ENCODE measurements at regions not wholly inside any gene's neighbourhood (a gene's known extent, or its start where the extent isn't known, plus 50 kb on each side); places are given as distances from the start of the nearest gene placed in this dataset.

GRCh38 chr1:195026792-195027191 lies 1581.4 kb downstream of the KCNT2 start:
- no peak overlapping the region for H3K4me2 ChIP-seq
- no TSS peak for BruUV-seq (replicated peaks)
- no peaks in the 10 kb centered on the region for H3K79me2 ChIP-seq (ENCODE audit: low read depth)
- TF ChIP-seq, protein P1, sequence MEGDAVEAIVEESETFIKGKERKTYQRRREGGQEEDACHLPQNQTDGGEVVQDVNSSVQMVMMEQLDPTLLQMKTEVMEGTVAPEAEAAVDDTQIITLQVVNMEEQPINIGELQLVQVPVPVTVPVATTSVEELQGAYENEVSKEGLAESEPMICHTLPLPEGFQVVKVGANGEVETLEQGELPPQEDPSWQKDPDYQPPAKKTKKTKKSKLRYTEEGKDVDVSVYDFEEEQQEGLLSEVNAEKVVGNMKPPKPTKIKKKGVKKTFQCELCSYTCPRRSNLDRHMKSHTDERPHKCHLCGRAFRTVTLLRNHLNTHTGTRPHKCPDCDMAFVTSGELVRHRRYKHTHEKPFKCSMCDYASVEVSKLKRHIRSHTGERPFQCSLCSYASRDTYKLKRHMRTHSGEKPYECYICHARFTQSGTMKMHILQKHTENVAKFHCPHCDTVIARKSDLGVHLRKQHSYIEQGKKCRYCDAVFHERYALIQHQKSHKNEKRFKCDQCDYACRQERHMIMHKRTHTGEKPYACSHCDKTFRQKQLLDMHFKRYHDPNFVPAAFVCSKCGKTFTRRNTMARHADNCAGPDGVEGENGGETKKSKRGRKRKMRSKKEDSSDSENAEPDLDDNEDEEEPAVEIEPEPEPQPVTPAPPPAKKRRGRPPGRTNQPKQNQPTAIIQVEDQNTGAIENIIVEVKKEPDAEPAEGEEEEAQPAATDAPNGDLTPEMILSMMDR (conservative IDR thresholded peaks at IDR 0.05) = no peak
- intact Hi-C loops (cut with micrococcal nuclease; ENCODE audit: unreplicated experiment) = no loop called here
- H3K9me3 ChIP-seq (ENCODE audit: insufficient read depth, low read depth) = 0 out of 2 replicates have a peak, but pooled peaks cover 6% of the 10 kb centered on the region
- peaks cover 8% of the 10 kb centered on the region; the same call in 1 of the 2 replicates for H3K9me2 ChIP-seq (ENCODE audit: insufficient read depth)
- ChIA-PET CTCF (no interaction called here), POLR2A (ENCODE audit: unreplicated experiment) (no interaction called here)
- no peaks in the 10 kb centered on the region for H3K27me3 ChIP-seq (ENCODE audit: insufficient read depth, low read depth)
- H3K4me3 ChIP-seq = no peak overlapping the region
- H4K20me1 ChIP-seq (ENCODE audit: insufficient read depth) = no peaks in the 10 kb centered on the region
- no peaks in the 10 kb centered on the region for H3K36me3 ChIP-seq (ENCODE audit: low read depth)
- DNase-seq = no peak
- H2AFZ ChIP-seq = no peak overlapping the region
- no peak overlapping the region for H3K27ac ChIP-seq
- H3F3A ChIP-seq (ENCODE audit: insufficient read depth, low read depth) = no peaks in the 10 kb centered on the region
- no peaks in the 10 kb centered on the region for H3K4me1 ChIP-seq (replicated peaks; ENCODE audit: insufficient read depth)

DNA sequence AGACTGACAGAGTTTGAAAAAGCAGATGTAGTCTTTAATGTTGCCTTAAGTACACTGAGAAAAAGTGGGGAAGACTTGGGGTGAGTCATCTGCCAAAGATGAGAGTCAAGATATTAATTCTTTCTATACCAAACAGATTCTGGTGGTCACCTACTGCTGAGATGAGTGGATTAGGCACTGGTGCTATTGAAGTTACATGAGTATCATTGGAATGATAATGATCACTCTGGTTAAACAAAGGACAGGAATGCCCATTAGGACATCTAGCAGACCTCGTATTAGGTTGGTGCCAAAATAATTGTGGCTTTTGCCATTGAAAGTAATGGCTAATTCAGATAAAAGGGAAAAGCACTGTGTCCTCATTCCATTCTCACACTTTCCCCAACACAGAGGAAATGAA lies 1588.9 kb downstream of the KCNT2 start:
- H2AFZ ChIP-seq = no peak overlapping the region
- H3F3A ChIP-seq (ENCODE audit: insufficient read depth, low read depth) = no peaks in the 10 kb centered on the region
- POLR2A ChIA-PET (ENCODE audit: unreplicated experiment) = no interaction called here

GRCh38 chr1:195012995-195013394 lies 1595.2 kb downstream of the KCNT2 start:
- ChIA-PET POLR2A (ENCODE audit: unreplicated experiment) (no interaction called here), CTCF (no interaction called here)
- H3K27ac ChIP-seq = no peak overlapping the region
- H3K79me2 ChIP-seq (ENCODE audit: low read depth) = no peaks in the 10 kb centered on the region
- DNase-seq = no peak
- H3K27me3 ChIP-seq (ENCODE audit: insufficient read depth, low read depth) = no peaks in the 10 kb centered on the region
- no peaks in the 10 kb centered on the region for H3K36me3 ChIP-seq (ENCODE audit: low read depth)
- TF ChIP-seq, protein P1 (conservative IDR thresholded peaks at IDR 0.05) = no peak
- no peak for TF ChIP-seq EZH2 (IDR thresholded peaks at IDR 0.05; ENCODE audit: low read depth)
- no peak overlapping the region for H2AFZ ChIP-seq
- H3K4me2 ChIP-seq = no peak overlapping the region
- H3K4me1 ChIP-seq (replicated peaks; ENCODE audit: insufficient read depth) = no peaks in the 10 kb centered on the region
- BruUV-seq (replicated peaks) = no TSS peak
- no peaks in the 10 kb centered on the region for H3K9me3 ChIP-seq (ENCODE audit: insufficient read depth, low read depth)
- no peaks in the 10 kb centered on the region for H3K9me2 ChIP-seq (ENCODE audit: insufficient read depth)
- H3K4me3 ChIP-seq = no peak overlapping the region
- no peaks in the 10 kb centered on the region for H3F3A ChIP-seq (ENCODE audit: insufficient read depth, low read depth)
- intact Hi-C loops (cut with micrococcal nuclease; ENCODE audit: unreplicated experiment) = no loop called here
- H4K20me1 ChIP-seq (ENCODE audit: insufficient read depth) = no peaks in the 10 kb centered on the region

More for the DNA sequence above, 1588.9 kb downstream of the KCNT2 start:
- no peak for DNase-seq
- no TSS peak for BruUV-seq (replicated peaks)
- no peaks in the 10 kb centered on the region for H3K27me3 ChIP-seq (ENCODE audit: insufficient read depth, low read depth)
- CTCF ChIA-PET = no interaction called here
- no peak overlapping the region for H3K4me2 ChIP-seq
- no peaks in the 10 kb centered on the region for H3K79me2 ChIP-seq (ENCODE audit: low read depth)
- peaks cover 8% of the 10 kb centered on the region; the same call in 1 of the 2 replicates for H3K9me2 ChIP-seq (ENCODE audit: insufficient read depth)
- intact Hi-C loops (cut with micrococcal nuclease; ENCODE audit: unreplicated experiment) = no loop called here
- TF ChIP-seq, protein P1 (conservative IDR thresholded peaks at IDR 0.05) = no peak
- no peak for TF ChIP-seq EZH2 (IDR thresholded peaks at IDR 0.05; ENCODE audit: low read depth)
- no peaks in the 10 kb centered on the region for H3K4me1 ChIP-seq (replicated peaks; ENCODE audit: insufficient read depth)
- no peaks in the 10 kb centered on the region for H3K36me3 ChIP-seq (ENCODE audit: low read depth)
- H4K20me1 ChIP-seq (ENCODE audit: insufficient read depth) = no peaks in the 10 kb centered on the region
- H3K27ac ChIP-seq = no peak overlapping the region
- no peak overlapping the region for H3K4me3 ChIP-seq
- H3K9me3 ChIP-seq (ENCODE audit: insufficient read depth, low read depth) = 0 out of 2 replicates have a peak, but pooled peaks cover 6% of the 10 kb centered on the region

Data from PC-9 (cell line).